HepG2 (cell line): ENCODE measurements at regions not wholly inside any gene's neighbourhood (a gene's known extent, or its start where the extent isn't known, plus 50 kb on each side); places are given as distances from the start of the nearest gene placed in this dataset.

ENCODE experiments used
- CHD2 ChIP-seq: IDR thresholded peaks from 2 replicates; pipeline ENCODE4 v1.6.1; 2011; ENCODE audit warnings: low read depth, low read length, improper control_type of control experiment
- CTCF ChIP-seq: sonication (generic); formaldehyde crosslinking; IDR thresholded peaks from 2 replicates; pipeline ENCODE4 v1.5.0; 2020; ENCODE audit warnings: mild to moderate bottlenecking, missing genetic modification reagents, moderate library complexity
- GTF2F1 ChIP-seq: fragments of 150-350 bp; IDR thresholded peaks from 2 replicates; pipeline ENCODE4 v1.6.1; 2014; ENCODE audit warnings: low read length
- HNF4G ChIP-seq, 2 experiments: sonication (generic) in 1 of 2; formaldehyde crosslinking in 1 of 2; IDR thresholded peaks; 2 replicates each; pipeline versions ENCODE4 v1.4.0 to v1.6.1; 2011 to 2020; ENCODE audit warnings: borderline replicate concordance in 2 of 2, low read depth in 2 of 2, mild to moderate bottlenecking in 2 of 2, low read length in 1 of 2, missing genetic modification reagents in 1 of 2, moderate library complexity in 1 of 2
- NFYB ChIP-seq: sonication (generic); formaldehyde crosslinking; IDR thresholded peaks from 2 replicates; pipeline ENCODE4 v1.4.0; 2020; ENCODE audit warnings: missing genetic modification reagents
- POLR2A ChIP-seq, 2 experiments: IDR thresholded peaks; 2 replicates each; pipeline ENCODE4 v1.6.1; 2011; ENCODE audit warnings: low read depth in 2 of 2, low read length in 2 of 2, mild to moderate bottlenecking in 1 of 2, moderate library complexity in 1 of 2; ENCODE audit not compliant: insufficient read depth in 1 of 2
- ZBTB7B ChIP-seq: sonication (generic); formaldehyde crosslinking; IDR thresholded peaks from 2 replicates; pipeline ENCODE4 v1.4.0; 2020; ENCODE audit warnings: missing genetic modification reagents

DNA sequence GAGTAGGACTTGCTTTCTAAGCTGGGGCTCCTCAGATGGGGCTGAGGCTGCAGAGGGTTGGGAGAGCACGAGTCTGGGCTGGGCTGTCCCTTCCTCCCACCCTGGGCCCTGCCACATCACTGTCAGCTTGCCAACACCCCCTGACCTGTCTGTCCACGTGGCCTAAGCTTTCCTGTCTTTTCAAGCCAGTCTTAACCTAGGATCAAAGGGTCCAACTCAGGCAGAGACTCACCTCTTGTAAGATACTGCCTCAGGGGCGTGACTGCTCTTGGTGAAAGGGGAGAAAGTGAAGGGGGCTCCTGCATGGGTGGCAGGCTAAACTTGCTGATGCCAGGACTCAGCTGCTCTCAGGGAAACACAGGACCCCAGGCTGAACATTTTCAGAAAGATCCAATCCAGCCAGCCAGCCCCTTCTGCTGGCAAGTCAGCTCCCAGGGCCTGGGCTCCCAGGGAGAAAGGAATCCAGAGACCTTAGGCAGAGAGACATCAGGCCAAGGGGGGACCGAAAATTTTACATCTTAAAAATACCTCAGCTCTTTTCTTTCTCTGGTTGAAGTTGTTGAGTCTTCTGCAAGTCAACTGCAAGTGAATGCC, 144.2 kb upstream of the ID2 start:
- TF ChIP-seq HNF4G (IDR thresholded peaks at IDR 0.05; ENCODE audit: borderline replicate concordance, low read depth, low read length) (no peak), HNF4G (CRISPR knock-in tag; IDR thresholded peaks at IDR 0.05; ENCODE audit: borderline replicate concordance, low read depth) (no peak), POLR2A (IDR thresholded peaks at IDR 0.05; ENCODE audit: insufficient read depth in 1 of 2, low read depth in 2 of 2, low read length in 2 of 2) (no peak), CTCF (CRISPR knock-in tag) (no peak), NFYB (CRISPR knock-in tag) (no peak), GTF2F1 (no peak), ZBTB7B (no peak), CHD2 (no peak)
